ENCODE measurements at regions not wholly inside any gene's neighbourhood (a gene's known extent, or its start where the extent isn't known, plus 50 kb on each side); places are given as distances from the start of the nearest gene placed in this dataset.
"Not testable (repeated sequence)": the region's sequence is repeated elsewhere in the genome, so short reads cannot be mapped to it uniquely, and the experiment has no call there.

GRCh38 chr4:115200201-115201041 lies 87.0 kb upstream of the NDST4 start:
- not testable (repeated sequence) for TF ChIP-seq EZH2 (IDR thresholded peaks at IDR 0.05; ENCODE audit: insufficient read depth, poor library complexity, severe bottlenecking); EZH2phosphoT487 (IDR thresholded peaks at IDR 0.05; ENCODE audit: insufficient read depth, low read depth)

Measured in GM23248 (cell line).